ENCODE measurements at regions not wholly inside any gene's neighbourhood (a gene's known extent, or its start where the extent isn't known, plus 50 kb on each side); places are given as distances from the start of the nearest gene placed in this dataset.
A peak's percentile ranks its signal among the peaks of the same experiment; 100 is the strongest.

GRCh38 chr2:64404002-64404731 lies 49.8 kb upstream of the LGALSL start:
- Histone ChIP-seq H3K4me3 (no peak overlapping the region), H3K9me3 (no peaks in the 10 kb centered on the region), H3K36me3 (ENCODE audit: low read depth, missing control alignments) (no peaks in the 10 kb centered on the region), H3K4me1 (peaks cover 32% of the 10 kb centered on the region), H3K27me3 (no peaks in the 10 kb centered on the region), H3K27ac (peak overlapping the region; percentile 75 to 81)
- peak; percentile 76 for DNase-seq
- 13% methylated on average over 8 to 9 of the region's 9 CpGs for WGBS, 2 donors
- intact Hi-C loops (cut with DNase I; ENCODE audit: low total_unique reads): no loop called here
- no peak for TF ChIP-seq POLR2A (IDR thresholded peaks at IDR 0.05)
- TF ChIP-seq CTCF (IDR thresholded peaks at IDR 0.05): no peak

Small RNA genes lying in the stretch of these regions (microRNA-seq; reads per million reads assigned to microRNA genes)
- 0 reads per million in 2 donors for gene MIR4433A (ENCODE audit: borderline number of aligned reads in 2 of 2, borderline replicate concordance in 1 of 2)
- 0 reads per million in 2 donors for gene MIR4433B (ENCODE audit: borderline number of aligned reads in 2 of 2, borderline replicate concordance in 1 of 2)

Small RNA genes lying in the stretch of these regions (small RNA-seq; reads per million reads assigned to genes)
- gene AC012368.3 (0 reads per million in 2 donors), gene MIR4433B (0.57 to 2.4 reads per million in 2 donors)
